ENCODE measurements at regions not wholly inside any gene's neighbourhood (a gene's known extent, or its start where the extent isn't known, plus 50 kb on each side); places are given as distances from the start of the nearest gene placed in this dataset.

DNA sequence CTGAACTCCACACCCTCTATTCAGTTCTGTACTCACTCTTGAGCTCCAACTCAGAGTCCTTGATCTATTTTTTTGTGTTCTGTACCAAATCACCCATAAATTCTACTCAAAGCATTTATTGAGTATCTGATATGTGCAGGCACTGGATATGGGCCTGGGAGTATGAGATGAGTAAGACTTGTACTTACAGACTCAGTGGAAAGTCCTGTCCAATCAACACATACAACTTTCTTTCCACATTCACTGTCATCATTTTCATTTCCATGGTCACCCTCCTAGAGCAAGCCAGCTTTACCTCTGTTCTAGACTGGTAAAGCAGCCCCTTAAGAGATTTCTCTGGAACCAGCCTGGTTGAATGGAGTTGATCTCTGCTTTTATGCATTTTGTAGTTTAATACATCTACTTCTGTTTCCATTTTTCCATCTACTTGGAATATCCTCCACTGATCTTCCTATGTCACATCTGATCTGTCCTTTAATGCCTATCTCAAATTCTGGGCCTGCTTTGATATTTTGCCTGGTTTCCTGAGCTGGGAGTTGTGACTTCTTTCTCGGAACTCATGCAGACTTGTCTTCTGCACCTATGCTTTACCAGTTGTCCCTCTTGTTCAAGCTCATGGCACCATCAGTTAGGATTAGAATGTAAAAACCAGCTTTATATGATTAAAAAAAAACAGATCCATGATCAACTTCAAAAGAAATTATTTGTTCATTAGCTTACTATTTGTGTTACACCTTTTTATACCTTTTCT lies 96.9 kb upstream of the GLS start:
- Histone ChIP-seq H3K27me3 (no peaks in the 10 kb centered on the region), H3K4me3 (ENCODE audit: low read depth, low read length) (no peak overlapping the region), H3K4me1 (no peaks in the 10 kb centered on the region), H3K36me3 (no peaks in the 10 kb centered on the region), H3K9me3 (no peaks in the 10 kb centered on the region; the same call in 1 of the 2 replicates)
- TF ChIP-seq, protein P1, sequence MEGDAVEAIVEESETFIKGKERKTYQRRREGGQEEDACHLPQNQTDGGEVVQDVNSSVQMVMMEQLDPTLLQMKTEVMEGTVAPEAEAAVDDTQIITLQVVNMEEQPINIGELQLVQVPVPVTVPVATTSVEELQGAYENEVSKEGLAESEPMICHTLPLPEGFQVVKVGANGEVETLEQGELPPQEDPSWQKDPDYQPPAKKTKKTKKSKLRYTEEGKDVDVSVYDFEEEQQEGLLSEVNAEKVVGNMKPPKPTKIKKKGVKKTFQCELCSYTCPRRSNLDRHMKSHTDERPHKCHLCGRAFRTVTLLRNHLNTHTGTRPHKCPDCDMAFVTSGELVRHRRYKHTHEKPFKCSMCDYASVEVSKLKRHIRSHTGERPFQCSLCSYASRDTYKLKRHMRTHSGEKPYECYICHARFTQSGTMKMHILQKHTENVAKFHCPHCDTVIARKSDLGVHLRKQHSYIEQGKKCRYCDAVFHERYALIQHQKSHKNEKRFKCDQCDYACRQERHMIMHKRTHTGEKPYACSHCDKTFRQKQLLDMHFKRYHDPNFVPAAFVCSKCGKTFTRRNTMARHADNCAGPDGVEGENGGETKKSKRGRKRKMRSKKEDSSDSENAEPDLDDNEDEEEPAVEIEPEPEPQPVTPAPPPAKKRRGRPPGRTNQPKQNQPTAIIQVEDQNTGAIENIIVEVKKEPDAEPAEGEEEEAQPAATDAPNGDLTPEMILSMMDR (IDR thresholded peaks at IDR 0.05; ENCODE audit: low read depth, low read length), result no peak
- DNase-seq, result no peak

DNA sequence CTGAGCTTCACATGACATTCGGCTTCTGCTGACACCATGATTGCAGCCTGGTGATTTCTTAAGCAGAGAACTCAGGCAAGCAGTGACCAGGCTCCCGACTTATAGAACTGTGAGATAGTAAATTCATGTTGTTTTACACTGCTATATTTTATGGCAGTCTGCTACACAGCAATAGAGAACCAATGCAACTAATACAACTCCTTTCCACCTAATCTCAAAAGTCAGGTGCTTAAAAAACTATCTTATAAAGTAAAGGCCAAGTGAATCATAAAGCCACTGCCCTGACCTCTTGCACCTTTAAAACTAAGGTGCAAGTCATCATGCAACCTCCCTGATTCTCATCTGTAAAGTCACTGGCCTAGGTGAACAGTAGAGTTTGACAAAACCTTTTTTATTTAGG lies 95.3 kb upstream of the GLS start:
- Histone ChIP-seq H3K9me3 (no peaks in the 10 kb centered on the region), H3K36me3 (no peaks in the 10 kb centered on the region), H3K27me3 (no peaks in the 10 kb centered on the region), H3K4me1 (peaks cover 3% of the 10 kb centered on the region; the same call in 1 of the 2 replicates), H3K4me3 (ENCODE audit: low read depth, low read length) (no peak overlapping the region)
- TF ChIP-seq, protein P1 (IDR thresholded peaks at IDR 0.05; ENCODE audit: low read depth, low read length), result no peak
- DNase-seq, result no peak

DNA sequence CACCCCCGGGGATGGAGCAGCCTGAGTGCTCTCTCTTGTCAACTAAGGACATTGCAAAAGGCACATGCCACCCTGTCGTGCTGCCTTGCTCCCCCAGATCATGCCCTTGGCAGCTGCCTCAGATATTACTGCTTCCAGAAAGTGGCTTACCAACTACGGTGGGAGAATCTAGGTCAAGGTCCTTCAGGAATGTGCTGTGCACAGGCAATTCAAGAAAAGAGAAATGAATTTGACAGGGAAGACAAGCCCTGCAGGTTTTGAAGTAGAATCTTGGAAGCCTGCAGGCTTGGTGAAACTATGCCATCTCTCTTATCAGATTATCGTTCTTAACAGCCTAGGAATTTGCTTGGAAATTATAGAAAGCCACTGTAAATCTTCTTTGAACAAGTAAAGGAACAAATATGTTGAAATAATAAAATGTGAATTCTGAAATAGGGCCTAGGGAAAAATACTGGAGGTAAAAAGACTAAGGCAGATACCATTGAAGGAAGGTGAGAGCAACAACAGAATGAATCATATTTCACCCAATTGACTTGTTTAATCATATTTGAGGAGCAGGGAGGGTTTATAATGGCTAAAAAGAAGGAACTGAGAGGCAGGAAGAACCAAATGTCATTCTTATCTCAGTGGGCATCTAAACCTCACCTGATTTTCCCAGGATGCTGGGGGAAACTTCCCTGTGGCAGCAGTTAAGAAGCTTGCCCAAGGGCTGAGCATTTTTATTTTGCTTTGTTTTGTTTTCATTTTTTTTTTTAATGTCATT lies 94.0 kb upstream of the GLS start:
- Histone ChIP-seq H3K9me3 (no peaks in the 10 kb centered on the region), H3K36me3 (no peaks in the 10 kb centered on the region), H3K4me3 (ENCODE audit: low read depth, low read length) (no peak overlapping the region), H3K4me1 (peaks cover 5% of the 10 kb centered on the region), H3K27me3 (no peaks in the 10 kb centered on the region)
- TF ChIP-seq, protein P1 (IDR thresholded peaks at IDR 0.05; ENCODE audit: low read depth, low read length), result no peak
- DNase-seq, result no peak

DNA sequence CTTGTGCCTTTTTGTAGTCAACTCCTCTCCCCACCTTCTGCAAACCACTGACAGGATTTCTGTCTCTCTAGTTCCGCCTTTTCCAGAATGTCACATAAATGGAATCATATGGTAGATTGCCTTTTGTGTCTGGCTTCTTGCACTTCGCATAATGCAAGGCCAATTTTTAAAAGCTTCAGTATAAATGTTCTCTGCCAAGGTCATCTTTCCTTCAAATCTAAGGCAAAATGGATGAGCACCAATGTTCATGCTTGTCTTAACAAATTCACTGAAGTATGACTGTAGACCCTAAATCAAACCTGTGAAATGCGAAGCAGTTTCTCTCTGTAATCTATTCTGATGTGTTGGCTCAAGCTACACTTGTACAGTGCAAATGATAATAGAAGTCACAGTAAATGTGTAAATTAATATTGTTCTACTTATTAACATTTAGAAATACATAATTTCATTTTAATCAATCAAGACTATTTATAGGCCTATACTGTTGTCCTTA lies 92.8 kb upstream of the GLS start:
- no peak for DNase-seq
- no peaks in the 10 kb centered on the region for H3K27me3 ChIP-seq
- H3K9me3 ChIP-seq, result no peaks in the 10 kb centered on the region
- peaks cover 9% of the 10 kb centered on the region for H3K4me1 ChIP-seq
- no peak overlapping the region for H3K4me3 ChIP-seq (ENCODE audit: low read depth, low read length)
- H3K36me3 ChIP-seq, result no peaks in the 10 kb centered on the region
- TF ChIP-seq, protein P1 (IDR thresholded peaks at IDR 0.05; ENCODE audit: low read depth, low read length), result no peak

DNA sequence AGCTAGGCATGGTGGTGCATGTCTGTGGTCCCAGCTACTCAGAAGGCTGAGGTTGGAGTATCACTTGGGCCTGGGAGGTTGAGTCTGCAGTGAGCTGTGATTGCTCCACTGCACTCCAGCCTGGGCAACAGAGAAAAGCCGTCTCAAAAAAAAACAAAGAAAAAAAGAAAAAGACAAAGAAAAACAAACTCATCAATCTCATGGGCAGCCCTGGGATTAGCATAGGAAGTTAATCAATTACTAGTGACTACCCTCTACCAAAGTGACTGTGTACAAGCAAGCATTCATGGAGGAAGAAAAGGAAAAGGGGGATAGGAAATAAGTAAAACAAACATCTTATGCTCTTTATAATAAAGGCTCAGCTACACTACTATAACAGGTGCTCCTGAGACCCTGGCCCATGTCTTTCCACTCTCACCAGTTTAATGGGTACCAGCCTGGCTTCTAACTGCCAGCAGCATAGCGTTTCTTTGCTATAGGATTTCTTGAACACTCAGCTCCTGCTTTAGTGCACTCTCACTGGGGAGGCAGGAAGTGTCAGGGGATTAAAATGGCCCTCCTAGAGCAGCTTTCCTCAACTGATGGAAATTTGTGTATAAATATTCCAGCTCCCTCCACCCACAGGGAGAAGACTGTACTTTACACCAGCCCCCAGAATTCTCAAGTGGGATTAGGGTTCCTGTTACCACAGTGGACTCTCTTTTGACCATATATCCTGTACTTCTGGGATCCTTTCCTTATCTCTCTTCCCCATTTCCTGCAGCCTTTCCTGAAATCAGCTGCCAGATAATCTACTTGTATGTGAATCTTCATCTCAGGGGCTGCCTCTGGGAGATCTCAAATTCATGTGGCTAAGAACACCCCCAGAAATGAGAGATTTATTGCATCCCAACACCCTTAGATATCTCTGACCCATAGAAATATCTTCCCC lies 91.3 kb upstream of the GLS start:
- H3K36me3 ChIP-seq, result no peaks in the 10 kb centered on the region

More for the DNA sequence above, 91.3 kb upstream of the GLS start:
- H3K4me1 ChIP-seq, result peaks cover 9% of the 10 kb centered on the region
- DNase-seq, result no peak
- TF ChIP-seq, protein P1 (IDR thresholded peaks at IDR 0.05; ENCODE audit: low read depth, low read length), result no peak
- H3K4me3 ChIP-seq (ENCODE audit: low read depth, low read length), result no peak overlapping the region
- H3K9me3 ChIP-seq, result no peaks in the 10 kb centered on the region
- H3K27me3 ChIP-seq, result no peaks in the 10 kb centered on the region

Data from BE2C (cell line).